OCI-LY3 (cell line): ENCODE measurements at regions not wholly inside any gene's neighbourhood (a gene's known extent, or its start where the extent isn't known, plus 50 kb on each side); places are given as distances from the start of the nearest gene placed in this dataset.

Source experiments
- CTCF ChIP-seq: fragments of 200-600, 300-600 bp; sonication (generic); IDR thresholded peaks from 2 replicates; pipeline ENCODE4 v1.5.1; 2014; ENCODE audit warnings: antibody characterized with exemption, low read length, low read depth
- EZH2phosphoT487 ChIP-seq: fragments of 200-600 bp; shearing (Covaris generic); IDR thresholded peaks from 2 replicates; pipeline ENCODE4 v1.6.1; 2018; ENCODE audit warnings: antibody characterized with exemption, mixed run types, low read depth

- TF ChIP-seq CTCF (no peak), EZH2phosphoT487 (no peak)
These were observed 56.4 kb upstream of the KCNMB2 start for GRCh38 chr3:178479860-178480259.
